HL-60 (cell line): ENCODE measurements at regions not wholly inside any gene's neighbourhood (a gene's known extent, or its start where the extent isn't known, plus 50 kb on each side); places are given as distances from the start of the nearest gene placed in this dataset.

ENCODE experiments used
- DNase-seq, 2 experiments: peaks; one replicate each; pipeline ENCODE4 v3.0.0-alpha.2; 2010 to 2020; ENCODE audit warnings: low read depth in 1 of 2, low spot score in 1 of 2
- H3K27ac ChIP-seq: fragments of 250-450 bp; sonication (Bioruptor Pico); replicated peaks from 2 replicates; pipeline ENCODE4 v1.5.1; 2020; ENCODE audit warnings: mild to moderate bottlenecking, moderate library complexity
- H3K27me3 ChIP-seq: fragments of 250-450 bp; sonication (Bioruptor Pico); 2 replicates; pipeline ENCODE4 v1.5.1; 2021; ENCODE audit warnings: mild to moderate bottlenecking, moderate library complexity; ENCODE audit not compliant: insufficient read depth, poor library complexity, severe bottlenecking
- H3K4me3 ChIP-seq: replicated peaks from 2 replicates; pipeline ENCODE4 v1.5.1; 2011; ENCODE audit warnings: mild to moderate bottlenecking, control low read depth, low read length; ENCODE audit not compliant: insufficient read depth
- CTCF ChIP-seq: IDR thresholded peaks from one replicate; pipeline ENCODE4 v1.5.1; 2011; ENCODE audit warnings: low read length, control low read depth, inconsistent platforms; ENCODE audit not compliant: insufficient read depth
- GABPA ChIP-seq: IDR thresholded peaks from 2 replicates; pipeline ENCODE4 v1.6.1; 2012; ENCODE audit warnings: low read depth
- POLR2AphosphoS5 ChIP-seq: IDR thresholded peaks from 2 replicates; pipeline ENCODE4 v1.6.1; 2012; ENCODE audit warnings: low read depth
- REST ChIP-seq: IDR thresholded peaks from 2 replicates; pipeline ENCODE4 v1.6.1; 2012; ENCODE audit warnings: low read depth; ENCODE audit not compliant: insufficient replicate concordance
- SPI1 ChIP-seq: IDR thresholded peaks from 2 replicates; pipeline ENCODE4 v1.6.1; 2012; ENCODE audit warnings: low read depth, mild to moderate bottlenecking, borderline replicate concordance

DNA sequence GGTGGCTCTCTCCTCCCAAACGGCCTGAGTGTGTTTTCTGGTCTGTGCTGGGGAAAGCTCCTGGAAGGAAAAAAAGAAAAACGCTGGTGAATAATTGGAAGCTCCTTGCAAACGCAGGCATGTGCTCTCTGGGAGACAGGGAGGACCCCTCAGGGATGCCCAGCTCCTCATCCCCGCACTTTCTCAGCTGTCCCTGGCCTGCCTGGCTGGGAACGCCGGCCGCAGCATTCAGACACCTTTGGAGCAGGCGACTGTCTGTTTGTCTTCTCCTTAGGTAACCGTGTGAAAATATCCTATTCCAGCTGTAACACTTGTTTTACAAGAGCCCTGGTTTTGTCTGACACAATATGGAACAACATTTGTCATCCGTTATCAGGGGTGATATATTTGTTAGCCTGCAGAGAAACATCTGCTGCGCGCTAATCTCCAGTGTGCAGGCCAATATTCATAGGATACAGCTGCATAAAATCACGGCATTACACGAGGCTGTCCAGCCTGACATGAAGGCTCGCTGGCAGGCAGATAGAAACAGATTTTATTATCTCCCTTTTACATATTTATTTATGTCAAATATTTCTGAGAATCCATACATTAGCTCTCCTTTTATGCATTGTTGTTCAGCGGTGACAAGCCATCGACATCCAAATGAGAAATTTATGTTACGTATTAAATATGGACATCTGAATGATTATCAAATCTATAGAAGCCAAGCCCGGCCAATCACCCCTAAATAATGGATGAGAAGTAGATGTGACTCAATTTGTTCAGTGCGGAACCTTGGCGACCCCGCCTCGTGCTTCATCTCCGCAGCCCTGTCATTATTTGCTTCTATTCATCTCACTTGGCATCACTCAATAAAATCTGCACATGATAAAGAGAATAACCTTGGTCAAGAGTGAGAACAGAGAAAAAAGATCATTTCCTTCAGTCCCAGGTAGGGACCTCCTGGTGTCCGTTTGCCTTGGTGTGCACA, 675.1 kb upstream of the SALL3 start:
- no peak for DNase-seq
- TF ChIP-seq REST (no peak), GABPA (no peak), CTCF (no peak), POLR2AphosphoS5 (no peak), SPI1 (no peak)
- no peak overlapping the region for H3K4me3 ChIP-seq

DNA sequence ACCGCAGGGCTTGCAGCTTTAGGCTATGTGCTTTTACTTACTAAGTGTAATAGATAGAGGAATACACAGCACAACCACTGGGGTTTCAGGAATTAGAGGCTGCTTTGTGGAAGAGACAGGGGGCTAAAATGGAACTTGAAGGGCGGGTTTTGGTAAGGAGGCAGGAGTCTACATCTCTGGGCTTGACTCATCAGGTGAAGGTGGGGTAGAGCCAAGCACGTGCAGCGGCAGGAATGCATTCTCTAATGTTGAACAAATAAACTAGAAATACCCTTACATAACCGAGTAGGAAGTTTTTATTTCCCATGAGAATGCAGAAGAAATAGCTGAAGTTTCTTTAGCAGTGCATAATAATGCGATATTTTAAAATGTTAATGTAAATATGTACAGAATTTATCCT, 673.8 kb upstream of the SALL3 start:
- TF ChIP-seq GABPA (no peak), POLR2AphosphoS5 (no peak), REST (no peak), CTCF (no peak), SPI1 (no peak)
- H3K4me3 ChIP-seq = no peak overlapping the region
- H3K27ac ChIP-seq = no peak overlapping the region
- DNase-seq = no peak
- peaks cover 3% of the 10 kb centered on the region for H3K27me3 ChIP-seq

More for the DNA sequence above, 675.1 kb upstream of the SALL3 start:
- peaks cover 3% of the 10 kb centered on the region for H3K27me3 ChIP-seq
- no peak overlapping the region for H3K27ac ChIP-seq

GRCh38 chr18:78309307-78309706, 670.3 kb upstream of the SALL3 start:
- TF ChIP-seq POLR2AphosphoS5 (no peak), SPI1 (no peak), GABPA (no peak), CTCF (no peak), REST (no peak)
- no peak for DNase-seq
- peaks cover 3% of the 10 kb centered on the region for H3K27me3 ChIP-seq
- no peak overlapping the region for H3K4me3 ChIP-seq
- H3K27ac ChIP-seq = no peak overlapping the region
